ENCODE measurements at regions not wholly inside any gene's neighbourhood (a gene's known extent, or its start where the extent isn't known, plus 50 kb on each side); places are given as distances from the start of the nearest gene placed in this dataset.
"Not testable (repeated sequence)": the region's sequence is repeated elsewhere in the genome, so short reads cannot be mapped to it uniquely, and the experiment has no call there.

- not testable (repeated sequence) for DNase-seq
Observed at GRCh38 chr20:17891131-17891530, 77.5 kb downstream of the SNX5 start.

GRCh38 chr20:17890330-17890729 is 78.3 kb downstream of the SNX5 start:
- DNase-seq = no peak

GRCh38 chr20:17889226-17889625 is 79.4 kb downstream of the SNX5 start:
- no peak for DNase-seq

GRCh38 chr20:17888044-17888443 is 80.5 kb downstream of the SNX5 start:
- no peak for DNase-seq

- DNase-seq = no peak
Observed at GRCh38 chr20:17887331-17888030, 81.1 kb downstream of the SNX5 start.

- DNase-seq = peak; percentile 48
Observed at GRCh38 chr20:17885544-17885943, 83.0 kb downstream of the SNX5 start.

- DNase-seq = no peak
Observed at GRCh38 chr20:17885076-17885475, 83.5 kb downstream of the SNX5 start.

DNA sequence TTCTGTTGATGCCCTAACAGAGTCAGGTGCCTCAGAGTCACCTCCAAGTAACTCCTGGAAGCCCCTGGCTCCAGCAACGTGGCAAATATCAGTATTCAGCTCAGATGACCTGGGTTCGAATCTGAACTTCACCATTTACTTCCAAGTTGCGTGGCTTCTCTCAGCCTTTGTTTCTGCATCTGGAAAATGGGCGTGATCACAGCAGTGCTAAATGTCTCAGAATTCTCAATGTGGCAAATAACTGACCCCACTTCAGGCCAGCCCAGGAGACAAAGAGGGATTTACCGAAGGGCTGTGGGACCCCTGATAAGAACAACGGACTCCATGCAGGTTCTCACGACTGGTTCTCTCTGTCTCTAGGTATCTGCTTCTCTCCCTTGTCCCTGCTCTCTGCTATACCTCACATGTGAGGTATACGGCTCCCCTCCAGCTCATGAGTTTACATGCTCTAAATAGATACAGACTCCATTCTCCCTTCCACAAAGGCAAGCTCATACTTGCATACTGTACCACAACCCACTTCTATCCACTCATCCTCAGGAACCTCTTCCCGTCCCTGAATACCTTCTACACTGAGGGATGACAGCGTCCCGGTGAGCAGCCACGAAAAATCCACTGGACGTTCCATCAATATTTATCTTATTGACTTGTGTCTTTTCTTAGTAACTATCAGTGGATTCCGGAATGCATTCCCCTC is 84.1 kb downstream of the SNX5 start:
- no peak for DNase-seq

DNA sequence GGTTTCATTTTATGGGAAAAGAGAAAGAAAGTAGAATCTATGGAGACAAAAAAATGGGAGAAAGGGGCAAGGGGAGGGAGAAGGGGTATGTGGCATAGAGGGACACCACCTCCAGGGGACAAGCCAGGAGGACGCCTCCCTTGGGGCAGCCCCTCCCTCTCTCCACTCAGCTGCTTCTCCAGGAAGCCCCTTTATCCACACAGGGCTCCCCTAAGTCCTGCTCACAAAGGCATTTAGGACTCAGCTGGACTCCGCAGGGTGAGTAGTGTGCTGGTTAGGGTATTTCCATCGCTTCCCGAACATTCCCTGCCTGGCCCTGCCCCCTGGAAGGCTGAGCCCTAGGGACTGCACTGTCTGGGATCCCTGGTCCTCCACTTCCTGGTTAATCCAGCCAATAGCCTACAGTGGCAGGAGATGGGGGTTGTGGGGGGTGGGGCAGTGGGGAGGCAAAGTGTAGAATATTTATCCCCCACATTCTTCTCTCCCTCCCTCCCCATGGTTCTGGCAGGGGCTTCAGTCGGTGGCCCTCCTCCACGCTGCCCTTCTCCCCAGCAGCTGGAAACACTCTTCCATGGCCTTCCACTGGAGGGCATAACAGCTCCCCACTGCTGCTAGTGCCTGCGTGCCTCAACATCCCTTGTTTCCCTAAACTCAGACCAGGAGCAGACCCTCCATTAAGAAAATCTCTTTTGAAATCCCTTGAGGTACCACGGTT is 84.8 kb downstream of the SNX5 start:
- DNase-seq = no peak

DNA sequence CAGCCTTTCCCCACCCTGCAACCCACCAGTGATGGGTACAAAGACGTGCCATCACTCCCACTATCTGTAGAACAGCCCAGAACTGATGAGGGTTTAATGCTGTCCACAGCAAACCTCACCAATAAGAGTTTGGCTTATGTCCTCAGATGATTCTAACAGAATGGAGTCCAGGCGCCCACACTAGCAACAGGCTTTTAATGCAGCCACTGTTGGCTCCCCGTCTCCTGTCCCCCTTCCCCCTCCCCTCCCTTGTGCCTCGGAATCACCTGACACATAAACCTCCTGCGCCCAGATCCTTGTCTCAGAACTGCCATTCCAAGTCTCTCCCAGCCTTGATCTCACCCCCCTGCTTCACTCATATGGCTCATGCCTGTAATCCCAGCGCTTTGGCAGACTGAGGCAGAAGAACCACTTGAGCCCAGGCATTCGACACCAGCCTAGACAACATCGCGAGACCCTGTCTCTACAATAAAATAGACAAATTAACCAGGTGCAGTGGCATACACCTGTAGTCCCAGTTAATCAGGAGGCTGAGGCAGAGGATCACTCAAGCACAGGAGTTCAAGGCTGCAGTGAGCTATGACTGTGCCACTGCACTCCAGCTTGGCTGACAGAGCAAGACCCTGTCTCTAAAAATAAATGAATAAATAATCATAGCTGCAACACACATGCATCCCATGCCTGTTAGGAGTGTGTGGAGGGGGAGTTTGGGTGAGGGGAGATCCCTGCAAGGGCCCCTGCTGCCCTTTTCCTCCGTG is 85.6 kb downstream of the SNX5 start:
- no peak for DNase-seq

- peak; percentile 47 for DNase-seq
Observed at GRCh38 chr20:17882065-17882833, 86.3 kb downstream of the SNX5 start.

GRCh38 chr20:17881741-17882064 is 86.9 kb downstream of the SNX5 start:
- DNase-seq = no peak

- no peak for DNase-seq
Observed at GRCh38 chr20:17878912-17879602, 89.5 kb downstream of the SNX5 start.

DNA sequence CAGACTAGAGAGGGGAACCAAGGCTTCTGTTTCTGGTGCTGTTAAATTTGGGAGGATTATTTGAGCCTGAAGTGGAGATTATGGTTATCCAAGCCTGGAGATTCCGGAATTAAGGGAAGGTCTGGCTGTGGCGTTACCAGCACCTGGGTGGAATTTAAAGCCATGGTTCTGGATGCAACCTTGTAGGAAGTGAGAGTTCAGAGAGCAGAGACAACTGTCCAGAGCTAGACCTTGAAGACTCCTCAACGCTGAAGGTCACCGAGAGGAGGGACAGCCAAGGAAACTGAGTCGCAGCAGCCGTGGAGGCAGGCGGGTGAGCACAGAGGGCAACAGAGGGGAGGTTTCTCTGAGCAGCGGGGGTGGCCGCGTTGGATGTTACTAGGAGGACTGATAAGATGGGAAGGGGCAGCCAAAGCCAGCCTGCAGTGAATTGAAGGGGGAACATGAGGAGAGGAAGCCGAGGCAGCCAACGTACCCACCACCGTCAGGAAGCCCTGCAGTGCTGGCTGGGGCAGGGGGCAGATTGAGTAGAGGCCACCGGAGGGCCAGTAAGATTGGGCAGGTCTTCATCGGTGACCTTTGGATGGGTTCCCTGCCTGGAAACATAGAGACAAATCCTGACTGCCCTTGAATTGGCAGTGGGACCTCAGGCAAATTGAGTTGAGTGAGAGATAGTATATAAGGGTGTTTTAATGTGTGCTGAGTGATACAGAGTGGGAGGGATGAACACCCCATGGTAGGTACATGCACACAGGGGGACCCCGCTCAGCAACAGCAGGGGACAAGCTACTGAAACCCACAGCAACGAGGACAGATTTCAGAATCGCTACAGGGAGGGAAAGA is 90.3 kb downstream of the SNX5 start:
- DNase-seq = no peak

DNA sequence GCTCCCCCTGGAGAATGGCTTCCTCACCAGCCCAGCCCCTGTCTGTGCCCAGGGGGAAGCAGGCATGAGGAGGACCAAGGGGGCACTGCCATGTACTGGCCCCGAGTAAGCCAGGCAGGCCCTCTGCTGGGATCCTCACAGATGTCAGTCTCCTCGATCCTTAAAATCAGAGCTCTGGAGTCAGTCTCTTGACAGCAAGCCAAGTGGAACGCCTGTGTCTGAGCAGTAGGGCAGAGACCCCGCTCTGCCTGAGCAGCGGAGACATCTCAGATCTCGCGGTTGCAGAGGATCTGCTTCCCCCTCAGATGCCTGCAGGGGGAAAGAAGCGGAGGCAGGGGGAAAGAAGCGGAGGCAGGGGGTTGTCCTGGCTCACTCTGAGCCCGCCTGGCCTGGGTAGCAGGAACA is 92.6 kb downstream of the SNX5 start:
- peak; percentile 80 for DNase-seq

- peak; percentile 93 for DNase-seq
Observed at GRCh38 chr20:17875106-17875980, 93.3 kb downstream of the SNX5 start.

DNA sequence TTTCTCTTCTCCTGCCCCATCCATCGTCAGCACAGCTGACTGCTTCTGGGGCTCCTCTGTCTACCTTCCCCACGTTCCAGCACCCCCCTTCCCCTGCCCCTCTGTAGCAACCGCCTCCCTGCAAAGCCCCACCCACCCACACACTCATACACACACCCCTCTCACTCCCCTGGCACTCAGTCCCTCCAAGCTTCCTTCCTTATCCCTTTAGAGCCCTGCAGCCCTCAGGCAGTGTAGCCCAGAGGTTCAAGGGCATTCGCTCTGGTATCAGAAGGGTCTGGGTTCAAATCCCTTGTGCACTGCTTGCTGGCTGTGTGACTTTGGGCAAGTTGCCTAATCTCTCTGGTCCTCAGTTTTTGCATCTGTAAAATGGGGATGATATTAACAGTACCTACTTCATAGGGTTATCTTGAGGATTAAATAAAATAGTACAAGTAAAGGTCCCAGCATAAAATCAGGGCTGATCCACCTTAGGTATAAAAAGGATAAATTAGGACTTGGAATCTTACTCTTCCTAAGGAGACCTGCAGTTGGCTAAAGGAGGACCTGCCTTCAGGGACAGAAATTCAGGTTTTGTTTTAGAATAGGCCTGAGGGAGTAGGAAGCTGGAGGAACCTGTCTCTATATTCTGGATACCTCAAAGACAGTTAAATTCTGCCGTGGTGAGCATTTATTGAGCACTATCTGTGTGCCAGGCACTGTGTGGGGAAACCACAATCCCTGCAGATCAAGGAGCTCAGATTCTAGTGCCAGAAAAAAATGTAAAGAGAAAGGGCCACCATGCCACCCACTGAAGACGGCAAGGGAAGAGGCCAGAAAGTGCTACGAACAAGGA is 94.1 kb downstream of the SNX5 start:
- no peak for DNase-seq

Data from tongue (tissue), 1 donor.